T-helper 2 cell treated with Interferon-gamma antibody and Interleukin-4, amounts not matched to agents 100 ng/mL and 5 ng/mL, for 36 hours (primary cell): ENCODE measurements at regions not wholly inside any gene's neighbourhood (a gene's known extent, or its start where the extent isn't known, plus 50 kb on each side); places are given as distances from the start of the nearest gene placed in this dataset.
"Not testable (repeated sequence)": the region's sequence is repeated elsewhere in the genome, so short reads cannot be mapped to it uniquely, and the experiment has no call there.

Experiments used
- intact Hi-C: fragments of 100-400 bp; cut with micrococcal nuclease; formaldehyde crosslinking; loops from one replicate; pipeline ENCODE4 v1.15.1; 2023

DNA sequence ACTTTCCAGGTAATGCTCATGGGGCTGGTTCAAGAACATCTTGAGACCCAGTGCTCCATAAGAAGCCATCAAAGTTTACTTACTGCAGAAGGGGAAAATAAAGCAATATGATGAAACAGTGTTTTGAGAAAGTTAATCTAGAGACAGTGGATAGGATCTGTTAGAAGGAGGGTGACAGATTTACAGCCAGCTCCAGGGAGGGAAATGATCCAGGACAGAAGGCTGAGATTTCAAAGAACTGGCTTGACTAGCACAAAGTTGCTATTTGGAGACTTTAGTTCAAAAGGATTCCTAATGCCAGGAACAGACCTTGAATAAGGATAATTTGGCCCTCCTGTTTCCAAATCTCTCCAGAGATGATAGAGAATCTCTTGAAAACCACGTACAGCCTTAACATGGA lies 166.5 kb upstream of the NECTIN3 start:
- intact Hi-C loops: no loop called here

DNA sequence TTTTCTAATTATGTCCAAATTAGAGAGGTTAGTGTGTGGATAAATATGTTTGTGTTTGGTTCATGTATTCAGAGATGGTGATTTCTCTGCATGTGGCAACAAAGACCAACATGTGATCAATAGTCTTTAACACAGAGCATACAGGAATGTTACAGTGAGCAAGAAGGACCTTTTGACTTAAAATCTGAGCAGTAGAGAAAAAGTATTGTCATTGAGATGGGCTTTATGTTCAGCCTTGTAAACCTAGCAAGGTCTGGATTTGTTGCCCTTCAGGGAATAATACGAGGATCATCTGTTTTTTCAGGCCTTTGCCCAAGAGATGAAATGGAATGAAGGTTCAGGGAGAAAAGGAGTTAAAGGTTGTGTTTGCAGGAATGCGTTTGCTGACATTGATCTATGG lies 161.8 kb upstream of the NECTIN3 start:
- intact Hi-C loops: no loop called here

DNA sequence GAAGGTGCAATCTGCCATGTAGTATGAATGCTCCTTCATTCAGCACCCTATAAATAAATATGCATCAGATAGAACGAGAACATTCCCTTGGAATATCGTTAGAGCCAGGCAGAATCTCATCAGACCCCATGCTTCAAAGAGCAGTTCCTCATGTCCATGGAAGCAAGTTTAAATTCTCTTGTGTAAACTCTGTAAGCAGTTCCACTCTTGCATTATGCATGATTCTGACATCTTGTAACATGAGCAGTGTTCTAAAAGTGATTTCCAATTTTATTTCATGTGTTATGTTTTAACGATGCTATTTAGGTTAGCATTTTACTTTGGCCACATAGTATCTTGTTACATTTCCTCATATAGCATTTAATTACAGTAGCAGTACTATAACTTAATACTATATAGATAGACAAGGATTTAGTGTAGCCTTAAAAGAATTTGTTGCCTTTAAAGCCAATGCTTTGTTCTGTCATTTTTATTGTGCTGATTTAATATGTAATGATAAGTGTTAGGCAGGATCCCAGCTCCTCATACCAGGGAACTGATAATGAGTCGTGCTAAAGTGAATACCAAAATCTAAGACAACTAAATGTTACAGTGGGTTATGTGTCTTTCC lies 161.2 kb upstream of the NECTIN3 start:
- intact Hi-C loops: no loop called here

DNA sequence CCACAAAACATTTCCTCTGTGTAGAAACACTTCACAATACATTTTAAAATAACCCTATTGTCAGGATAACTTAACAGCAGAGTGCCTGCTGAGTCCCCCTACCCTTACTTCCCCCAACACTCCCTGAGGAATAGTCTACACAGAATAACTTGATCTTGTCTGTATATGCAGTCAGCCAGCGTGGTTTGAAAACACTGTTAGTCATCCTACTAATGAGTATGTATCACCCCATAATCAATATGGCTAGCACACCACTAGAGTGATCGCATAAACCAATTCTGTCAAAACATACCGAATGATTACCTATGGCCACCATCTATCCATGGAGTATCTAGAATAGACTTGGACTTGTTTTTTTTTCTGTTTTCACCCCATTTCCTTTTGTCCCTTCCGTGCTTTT lies 152.7 kb upstream of the NECTIN3 start:
- intact Hi-C loops: no loop called here

DNA sequence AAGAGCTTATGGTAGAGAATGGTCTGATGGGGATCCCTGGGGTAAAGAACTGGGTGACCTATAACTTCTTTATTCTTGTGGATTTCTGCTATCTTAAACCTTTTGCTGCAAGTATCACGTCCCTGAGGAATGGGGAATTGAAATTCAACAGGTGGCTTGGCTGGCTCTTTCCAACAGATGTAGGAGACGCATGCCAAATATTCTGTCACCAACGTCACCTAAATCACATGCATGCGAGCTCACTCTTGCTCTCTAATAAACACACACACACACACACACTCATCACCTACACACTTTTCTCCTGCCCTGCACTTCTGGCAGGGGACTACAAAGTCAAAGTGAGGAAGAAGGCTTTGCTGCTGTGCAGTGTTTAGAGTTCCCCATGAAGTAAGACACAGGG lies 145.8 kb upstream of the NECTIN3 start:
- intact Hi-C loops: no loop called here

DNA sequence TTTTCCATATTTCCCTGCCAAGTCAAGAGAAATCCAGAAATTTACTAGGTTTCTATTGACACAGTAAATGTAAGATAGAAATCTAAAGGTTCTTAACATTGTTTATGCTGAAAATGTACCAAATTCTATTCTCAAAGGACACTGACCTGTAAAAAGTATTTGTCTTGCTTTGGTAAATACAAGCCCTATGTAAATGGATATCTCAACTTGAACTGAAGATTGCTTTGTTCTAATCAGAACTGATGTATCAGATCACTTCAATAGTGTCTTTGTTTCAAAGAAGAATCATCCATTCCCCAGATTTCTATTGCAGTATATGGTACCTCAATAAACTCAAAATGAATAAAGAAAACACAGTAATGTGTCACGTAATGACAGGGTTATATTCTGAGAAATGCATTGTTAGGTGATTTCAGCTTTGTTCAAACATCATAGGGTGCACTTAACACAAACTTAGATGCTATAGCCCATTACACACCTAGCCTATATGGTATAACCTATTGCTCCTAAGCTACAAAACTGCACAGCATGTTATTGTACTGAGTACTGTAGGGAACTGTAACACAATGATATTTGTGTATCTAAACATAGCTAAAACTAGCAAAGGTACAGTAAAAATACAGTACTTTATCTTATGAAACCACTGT lies 143.5 kb upstream of the NECTIN3 start:
- intact Hi-C loops: no loop called here

DNA sequence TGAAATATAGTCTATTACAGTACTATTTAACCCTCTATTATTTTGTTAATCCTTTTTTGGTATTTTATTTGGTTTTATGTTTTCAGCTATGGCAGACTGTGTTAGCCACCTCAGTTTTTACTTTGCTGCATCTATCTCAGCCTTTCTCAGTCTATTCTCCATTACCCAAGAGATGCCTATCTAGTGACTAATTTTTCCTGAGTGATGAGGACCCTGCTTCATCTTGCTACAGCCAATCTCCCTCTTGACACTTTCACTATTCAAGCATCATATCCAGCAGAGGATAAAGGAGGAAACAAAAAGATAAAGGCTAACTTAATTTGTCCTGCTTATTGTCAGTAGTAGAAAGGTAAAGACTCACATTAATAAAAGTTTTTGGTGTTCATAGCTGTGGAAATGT lies 141.8 kb upstream of the NECTIN3 start:
- intact Hi-C loops: no loop called here

DNA sequence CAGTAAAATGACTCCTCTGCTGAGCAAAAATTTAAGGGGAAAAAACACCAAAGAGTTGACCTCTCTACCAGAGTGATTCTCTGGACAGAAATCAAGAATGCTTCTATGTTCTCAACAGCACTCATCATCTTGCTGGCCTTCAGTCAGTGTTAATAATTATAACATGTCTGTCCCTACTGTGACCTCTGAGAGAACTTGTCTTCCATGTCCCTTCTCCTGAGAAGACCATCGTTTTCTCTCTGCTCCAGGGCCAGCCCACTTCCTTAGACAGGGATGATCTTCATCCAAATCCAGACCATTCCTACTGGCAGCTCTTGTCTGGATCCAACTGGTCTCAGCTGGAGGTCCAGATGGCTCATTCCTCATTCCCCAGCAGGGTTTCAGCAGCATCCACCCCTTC lies 139.0 kb upstream of the NECTIN3 start:
- intact Hi-C loops: no loop called here

DNA sequence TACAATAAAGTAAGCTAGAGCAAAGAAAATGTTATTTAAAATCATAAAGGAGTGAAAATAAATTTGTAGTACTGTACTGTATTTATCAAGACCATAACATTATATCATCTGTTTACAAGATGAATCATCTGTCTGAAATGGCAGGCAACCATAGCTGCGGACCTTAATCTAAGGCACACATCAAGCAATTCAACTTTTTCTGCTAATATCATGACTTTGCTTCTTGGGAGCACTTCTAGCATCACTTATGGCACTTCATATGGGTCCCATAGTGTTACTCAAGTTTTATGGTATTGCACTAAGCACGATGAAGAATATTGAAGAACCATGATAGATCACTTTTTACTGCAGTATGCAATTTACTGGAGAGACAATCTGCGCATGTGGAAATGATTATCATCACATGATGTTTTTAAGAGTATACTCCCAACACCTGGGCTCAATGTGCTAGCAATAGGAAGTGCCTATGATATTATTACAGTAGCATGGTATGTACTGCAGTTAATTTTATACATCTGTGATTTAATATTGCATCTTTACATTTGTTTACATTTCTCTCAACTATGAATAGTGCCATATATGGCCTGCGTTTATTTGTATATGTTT lies 137.7 kb upstream of the NECTIN3 start:
- intact Hi-C loops: no loop called here

DNA sequence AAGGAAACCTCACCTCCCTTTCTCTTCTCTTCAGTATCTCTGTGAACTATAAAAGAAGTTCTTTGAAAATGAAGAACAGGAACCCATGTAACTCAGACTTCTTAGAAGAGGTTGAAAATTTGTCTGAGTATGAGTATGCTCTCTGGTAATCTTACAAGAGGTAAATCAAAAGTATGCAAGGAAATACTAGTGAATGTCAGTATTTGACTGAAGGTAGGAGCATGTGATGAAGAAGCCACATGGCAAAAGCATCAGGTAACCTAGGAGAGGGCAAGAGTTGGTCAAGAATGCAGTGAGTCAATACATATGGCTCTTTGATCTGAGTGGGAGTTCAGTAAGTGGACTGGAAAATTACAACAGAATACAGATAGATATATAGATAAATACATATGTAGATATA lies 133.0 kb upstream of the NECTIN3 start:
- intact Hi-C loops: no loop called here

DNA sequence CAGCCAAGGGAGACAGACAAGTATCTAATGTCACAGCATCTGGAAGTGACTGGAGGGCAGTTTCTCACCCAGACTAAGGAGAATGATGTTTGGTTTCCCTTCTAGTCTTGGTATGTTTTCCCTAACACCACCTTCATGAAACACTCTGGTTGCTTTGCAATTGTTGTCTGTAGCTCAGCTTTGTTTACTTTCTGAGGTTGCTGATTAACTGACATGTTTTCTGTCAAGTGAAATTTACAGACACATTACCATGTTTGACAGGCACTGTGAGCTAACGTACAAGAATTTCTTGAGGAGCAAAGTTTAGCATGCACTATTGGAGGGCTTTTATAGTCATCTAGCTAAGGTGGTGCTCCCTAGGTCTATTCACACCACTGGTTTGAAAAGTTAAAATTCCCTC lies 131.6 kb upstream of the NECTIN3 start:
- intact Hi-C loops: no loop called here

DNA sequence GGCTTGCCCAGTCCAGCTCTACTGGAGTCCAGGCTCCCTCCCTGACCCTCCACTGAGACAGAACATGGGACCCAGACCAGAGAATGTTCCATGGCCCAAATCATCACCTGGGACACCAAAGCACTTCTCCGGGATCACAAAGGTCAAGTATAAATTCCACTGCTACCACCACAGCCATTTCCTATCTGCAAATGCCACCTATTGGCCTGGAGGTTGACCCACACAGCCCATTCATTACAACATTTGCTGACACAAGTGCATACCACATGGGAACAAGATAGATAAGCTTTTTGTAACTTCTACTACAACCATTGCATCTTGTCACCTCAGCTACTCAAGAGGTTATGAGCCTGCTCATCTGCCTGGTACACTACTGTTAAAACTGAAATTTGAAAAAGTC lies 126.8 kb upstream of the NECTIN3 start:
- intact Hi-C loops: no loop called here

DNA sequence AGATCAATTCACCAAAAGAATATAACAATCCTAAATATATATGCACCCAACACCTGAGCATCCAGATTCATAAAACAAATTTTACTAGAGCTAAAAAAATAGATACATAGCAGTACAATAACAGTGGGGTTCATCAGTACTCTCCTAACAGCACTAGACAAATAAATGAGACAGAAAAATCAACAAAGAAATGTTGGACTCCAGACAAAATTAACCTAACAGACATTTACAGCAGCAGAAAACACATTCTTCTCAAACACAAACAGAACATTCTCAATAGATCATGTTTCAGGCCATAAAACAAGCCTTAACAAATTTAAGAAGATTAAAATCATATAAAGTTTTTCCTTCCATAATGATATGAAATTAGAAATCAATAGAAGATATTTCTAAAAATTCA lies 124.8 kb upstream of the NECTIN3 start:
- intact Hi-C loops: no loop called here

DNA sequence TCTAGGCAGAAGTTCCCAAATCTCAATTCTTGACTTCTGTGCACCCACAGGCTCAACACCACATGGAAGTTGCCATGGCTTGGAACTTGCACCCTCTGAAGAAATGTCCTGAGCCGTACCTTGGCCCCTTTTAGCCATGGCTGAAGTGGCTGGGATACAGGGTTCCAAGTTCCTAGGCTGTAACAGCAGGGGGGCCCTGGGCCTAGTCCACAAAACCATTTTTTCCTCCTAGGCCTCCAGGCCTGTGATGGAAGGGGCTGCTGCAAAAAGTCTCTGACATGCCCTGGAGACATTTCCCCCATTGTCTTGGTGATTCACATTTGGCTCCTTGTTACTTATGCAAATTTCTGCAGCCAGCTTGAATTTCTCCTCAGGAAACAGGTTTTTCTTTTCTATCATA lies 122.4 kb upstream of the NECTIN3 start:
- intact Hi-C loops: not testable (repeated sequence)

DNA sequence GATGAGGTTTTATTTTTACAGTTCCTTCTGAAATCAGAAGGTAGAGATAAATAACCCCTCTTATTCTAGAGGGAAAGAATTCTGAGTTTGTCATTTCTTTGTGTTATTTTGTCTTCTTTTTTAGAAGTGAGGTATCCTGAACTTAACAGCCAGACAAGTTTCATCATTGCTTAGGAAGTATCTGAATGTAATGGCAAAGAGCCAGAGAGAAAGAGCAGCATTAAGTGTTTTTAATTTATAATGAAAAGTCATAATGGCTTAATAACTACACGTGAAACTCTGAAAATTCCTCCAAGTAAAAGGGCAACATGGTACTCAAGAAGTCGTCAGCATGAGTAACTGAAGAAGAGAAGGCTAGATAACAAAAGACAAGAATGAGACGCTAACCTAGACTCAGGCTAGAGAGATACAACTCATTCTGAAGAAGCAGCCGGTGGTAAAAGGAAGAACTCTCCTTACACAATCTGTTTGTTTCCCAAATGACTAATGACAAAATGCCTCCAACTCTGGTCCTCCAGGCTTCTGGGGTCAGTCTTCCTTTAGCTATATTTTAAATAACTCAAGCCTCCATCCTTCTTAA lies 116.2 kb upstream of the NECTIN3 start:
- intact Hi-C loops: no loop called here

DNA sequence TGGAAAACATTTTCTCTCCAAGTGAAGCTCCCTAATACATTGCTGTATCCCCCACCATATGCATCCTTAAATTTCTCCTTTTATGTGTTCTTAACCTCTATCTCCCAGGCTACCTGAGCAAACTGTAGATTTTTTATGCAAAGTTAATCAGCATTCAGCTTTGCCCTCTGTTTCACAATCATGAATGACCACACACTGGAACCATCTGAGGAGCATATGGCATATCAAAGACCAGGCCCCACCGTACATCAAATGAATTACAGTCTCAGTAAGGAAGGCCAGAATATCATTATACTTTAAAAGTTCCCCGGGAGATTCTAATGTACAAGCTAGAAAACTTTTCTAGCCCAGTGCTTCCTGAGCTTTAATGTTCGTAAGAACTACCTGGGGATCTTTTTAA lies 115.5 kb upstream of the NECTIN3 start:
- intact Hi-C loops: no loop called here

DNA sequence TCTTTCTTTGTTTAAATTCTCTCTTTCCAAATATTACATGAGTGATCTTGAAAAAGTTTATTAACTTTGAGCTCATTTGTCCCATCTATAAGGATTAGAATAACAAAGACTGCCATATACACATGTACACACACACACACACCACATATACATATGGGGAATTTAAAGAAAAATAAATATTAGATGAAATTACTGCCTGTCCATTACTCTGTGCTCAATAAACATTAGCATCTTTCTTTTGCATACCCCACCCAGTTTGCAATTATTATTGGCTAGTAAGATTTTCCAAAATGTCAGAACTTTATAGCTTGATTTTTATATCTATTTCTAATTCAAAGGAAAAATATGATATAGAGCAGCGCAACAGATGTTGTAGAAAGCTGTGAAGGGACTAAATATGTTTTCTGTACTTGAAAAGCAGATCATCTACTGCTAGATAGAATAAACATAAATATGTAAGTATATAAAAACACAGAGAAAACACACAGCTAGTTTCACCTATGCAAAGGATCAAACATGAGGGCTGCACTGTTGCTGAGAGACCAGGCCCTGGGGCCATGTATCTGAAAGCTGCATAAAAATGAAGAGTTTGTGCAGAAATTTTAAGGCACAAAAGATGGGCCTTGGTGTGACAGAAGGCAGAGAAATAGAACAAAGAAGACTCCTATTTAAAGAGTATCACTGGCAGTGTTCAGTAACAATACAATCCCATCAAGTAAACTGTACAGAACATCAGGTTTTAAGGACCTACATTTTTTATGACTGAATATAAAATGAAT lies 114.2 kb upstream of the NECTIN3 start:
- intact Hi-C loops: no loop called here

DNA sequence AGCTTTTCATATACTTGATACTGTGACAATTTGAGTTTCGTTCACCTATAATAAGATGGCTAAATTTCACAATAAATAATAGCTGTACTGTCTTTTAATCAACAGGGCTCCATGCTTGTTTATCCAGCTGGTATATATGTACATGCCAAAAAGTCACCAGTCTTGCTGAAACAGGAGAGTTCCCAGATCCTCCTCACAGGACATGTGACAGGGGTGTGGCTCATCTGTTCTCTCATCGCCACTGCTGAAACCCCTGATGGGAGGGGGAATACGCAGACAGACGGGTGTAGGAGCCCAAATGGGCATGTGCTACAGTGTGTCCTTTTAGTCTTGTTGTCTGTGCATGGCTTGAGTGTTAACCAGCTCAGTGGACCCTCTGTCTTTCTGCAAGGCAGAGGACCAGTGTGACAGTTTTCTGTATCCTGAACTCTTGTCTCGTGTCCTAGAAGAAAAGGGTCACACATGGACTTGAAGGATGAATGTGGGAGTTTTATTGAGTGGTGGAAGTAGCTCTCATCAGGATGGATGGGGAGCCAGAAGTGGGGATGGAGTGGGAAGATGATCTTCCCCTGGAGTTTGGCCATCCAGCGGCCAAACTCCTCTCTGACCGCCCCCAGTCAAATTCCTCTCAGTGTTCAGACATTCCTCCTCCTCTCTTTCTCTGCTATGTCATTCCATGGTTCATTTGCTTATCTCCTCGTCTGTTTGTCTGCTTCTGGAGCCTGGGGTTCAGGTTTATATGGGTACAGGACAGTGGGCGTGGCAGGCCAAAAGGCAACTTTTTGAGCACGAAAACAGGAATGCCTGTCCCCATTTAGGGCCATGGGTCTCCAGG lies 113.1 kb upstream of the NECTIN3 start:
- intact Hi-C loops: no loop called here

DNA sequence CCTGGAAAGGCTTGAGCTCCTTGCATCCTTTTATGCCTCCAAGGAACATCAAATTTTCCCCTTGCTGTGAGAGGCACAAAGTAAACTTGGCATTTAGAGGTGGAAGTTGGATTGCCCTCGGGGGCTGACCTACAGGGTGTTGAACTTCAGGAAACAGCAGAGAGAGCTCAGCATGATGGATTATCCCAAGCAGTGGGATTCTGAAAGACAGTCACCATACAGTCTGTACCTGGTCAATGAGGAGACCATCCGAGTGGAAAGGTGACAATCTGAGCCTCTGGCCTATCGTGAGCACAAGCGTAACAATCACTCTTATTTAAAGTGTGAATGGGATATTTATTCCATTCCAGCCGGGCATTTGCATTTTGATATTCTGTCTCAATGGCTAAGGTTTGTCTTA lies 105.6 kb upstream of the NECTIN3 start:
- intact Hi-C loops: no loop called here

DNA sequence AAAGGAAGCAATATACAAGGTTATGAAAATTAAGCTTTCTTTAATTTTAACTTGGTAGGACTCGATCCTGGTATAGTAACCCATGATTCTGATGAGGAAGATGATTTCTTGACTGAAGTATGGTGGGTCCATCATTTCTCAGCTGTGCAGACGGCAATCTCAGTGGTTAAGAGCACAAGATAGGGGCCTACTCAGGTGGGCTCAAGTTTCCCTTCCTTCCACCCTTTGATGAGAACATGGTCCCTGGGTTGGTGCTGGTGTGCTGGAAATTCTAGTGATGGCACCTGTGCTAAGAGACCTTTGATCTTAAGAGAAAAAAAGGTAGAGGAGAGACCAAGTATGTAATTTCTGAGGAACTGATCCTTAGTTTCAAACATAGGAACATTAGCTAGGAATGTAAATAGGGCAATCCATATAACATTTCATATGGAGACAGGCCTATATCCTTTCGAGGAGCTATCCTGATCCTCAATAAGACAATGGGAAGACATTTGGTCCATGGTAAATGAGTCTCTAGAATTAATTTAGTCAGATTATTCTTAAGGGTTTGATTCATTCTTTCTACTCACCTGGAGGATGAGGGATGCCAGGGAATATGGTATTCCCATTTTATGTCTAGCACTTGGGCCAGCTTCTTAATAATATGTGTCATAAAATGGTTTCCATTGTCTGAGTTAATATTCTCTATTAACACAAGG lies 104.5 kb upstream of the NECTIN3 start:
- intact Hi-C loops: no loop called here

DNA sequence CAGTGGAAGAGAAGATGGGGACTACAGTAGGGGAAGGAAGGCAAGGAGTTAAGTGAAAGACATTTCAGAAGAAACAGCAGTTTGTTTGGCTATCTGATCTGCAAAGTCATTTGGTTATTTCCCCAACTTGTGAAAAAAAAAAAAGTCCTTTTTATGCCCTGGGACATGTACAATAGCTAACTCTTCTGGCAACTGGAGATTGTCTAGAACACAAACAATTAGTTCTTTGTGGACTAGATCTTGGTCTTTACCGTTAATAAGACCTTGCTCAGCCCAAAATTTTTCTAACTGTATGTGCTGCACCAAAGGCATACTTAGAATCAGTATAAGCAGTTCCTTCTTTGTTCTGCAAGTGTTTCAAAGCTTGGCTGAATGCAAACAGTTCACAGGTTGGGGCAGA lies 103.5 kb upstream of the NECTIN3 start:
- intact Hi-C loops: no loop called here
